ENCODE measurements at regions not wholly inside any gene's neighbourhood (a gene's known extent, or its start where the extent isn't known, plus 50 kb on each side); places are given as distances from the start of the nearest gene placed in this dataset.

- no peak for TF ChIP-seq CTCF (conservative IDR thresholded peaks at IDR 0.05; ENCODE audit: low read depth, low read length)
- TF ChIP-seq EZH2 (IDR thresholded peaks at IDR 0.05; ENCODE audit: borderline replicate concordance, low read depth, low read length, poor library complexity, severe bottlenecking) = no peak
Measured at GRCh38 chr12:88354691-88355090, 212.6 kb downstream of the TMTC3 start.

All from A673 (cell line).